NCI-H187 treated with DMSO at 0.1 percent for 48 hours (cell line): ENCODE measurements at regions not wholly inside any gene's neighbourhood (a gene's known extent, or its start where the extent isn't known, plus 50 kb on each side); places are given as distances from the start of the nearest gene placed in this dataset.
"Not testable (repeated sequence)": the region's sequence is repeated elsewhere in the genome, so short reads cannot be mapped to it uniquely, and the experiment has no call there.

Source experiments
- DNase-seq: peaks from one replicate; lab custom pipeline; 2025; lab: John Stamatoyannopoulos, UW

GRCh38 chr13:22897571-22898314 lies 283.0 kb upstream of the SGCG start:
- DNase-seq = no peak

DNA sequence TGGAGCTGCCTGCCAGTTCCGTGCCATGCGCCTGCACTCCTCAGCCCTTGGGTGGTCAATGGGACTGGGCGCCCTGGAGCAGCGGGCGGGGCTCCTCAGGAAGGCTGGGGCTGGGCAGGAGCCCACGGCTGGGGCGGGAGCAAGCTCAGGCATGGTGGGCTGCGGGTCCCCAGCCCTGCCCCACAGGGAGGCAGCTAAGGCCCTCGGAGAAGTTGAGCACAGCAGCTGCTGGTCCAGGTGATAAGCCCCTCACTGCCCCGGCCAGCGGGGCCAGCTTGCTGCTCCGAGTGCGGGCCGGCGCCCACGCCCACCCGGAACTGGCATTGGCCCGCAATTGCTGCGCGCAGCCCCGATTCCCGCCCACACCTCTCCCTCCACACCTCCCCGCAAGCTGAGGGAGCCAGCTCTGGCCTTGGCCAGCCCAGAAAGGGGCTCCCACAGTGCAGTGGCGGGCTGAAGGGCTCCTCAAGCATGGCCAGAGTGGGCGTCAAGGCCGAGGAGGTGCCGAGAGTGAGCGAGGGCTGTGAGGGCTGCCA lies 280.3 kb upstream of the SGCG start:
- not testable (repeated sequence) for DNase-seq

DNA sequence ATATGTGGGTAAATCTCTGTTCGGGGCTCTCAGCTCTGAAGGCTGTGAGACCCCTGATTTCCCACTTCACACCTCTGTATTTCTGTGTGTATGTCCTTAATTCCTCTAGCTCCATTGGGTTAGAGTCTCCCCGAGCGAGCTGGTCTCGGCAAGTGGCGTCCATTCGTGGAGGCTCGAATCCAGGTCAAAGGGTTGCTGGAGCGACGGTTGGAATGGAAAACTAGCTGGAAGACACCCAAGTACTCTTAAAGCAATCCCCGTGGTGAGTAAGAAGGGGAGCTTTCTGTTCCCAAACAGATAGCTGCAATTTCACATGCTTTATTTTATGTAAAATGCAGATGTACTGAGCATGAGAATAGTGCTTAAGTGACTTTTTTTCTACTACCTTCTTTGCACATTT lies 277.5 kb upstream of the SGCG start:
- no peak for DNase-seq

- no peak for DNase-seq
Measured at GRCh38 chr13:22903925-22904324, 276.9 kb upstream of the SGCG start.

- DNase-seq = no peak
Measured at GRCh38 chr13:22915442-22916082, 265.2 kb upstream of the SGCG start.

DNA sequence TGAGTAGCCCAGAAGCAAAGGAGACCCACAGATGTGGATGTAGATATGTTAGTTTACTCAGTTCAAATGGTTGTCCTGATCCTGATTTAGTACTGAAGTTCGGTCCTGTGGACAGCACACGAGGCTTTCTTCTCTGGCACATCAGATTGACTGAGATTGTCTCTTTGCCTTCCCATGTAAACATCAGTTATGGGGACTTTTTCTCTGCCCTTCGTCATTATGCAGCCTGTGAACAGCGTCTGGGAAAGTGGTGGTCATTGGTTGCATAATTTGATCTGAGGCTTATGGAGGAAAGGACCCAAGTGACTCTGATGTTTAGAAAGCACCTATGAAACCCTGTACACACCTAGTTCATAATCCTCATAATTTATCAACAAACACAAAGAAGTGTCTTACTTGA lies 264.5 kb upstream of the SGCG start:
- not testable (repeated sequence) for DNase-seq

GRCh38 chr13:22925881-22926747 lies 254.7 kb upstream of the SGCG start:
- DNase-seq = no peak

DNA sequence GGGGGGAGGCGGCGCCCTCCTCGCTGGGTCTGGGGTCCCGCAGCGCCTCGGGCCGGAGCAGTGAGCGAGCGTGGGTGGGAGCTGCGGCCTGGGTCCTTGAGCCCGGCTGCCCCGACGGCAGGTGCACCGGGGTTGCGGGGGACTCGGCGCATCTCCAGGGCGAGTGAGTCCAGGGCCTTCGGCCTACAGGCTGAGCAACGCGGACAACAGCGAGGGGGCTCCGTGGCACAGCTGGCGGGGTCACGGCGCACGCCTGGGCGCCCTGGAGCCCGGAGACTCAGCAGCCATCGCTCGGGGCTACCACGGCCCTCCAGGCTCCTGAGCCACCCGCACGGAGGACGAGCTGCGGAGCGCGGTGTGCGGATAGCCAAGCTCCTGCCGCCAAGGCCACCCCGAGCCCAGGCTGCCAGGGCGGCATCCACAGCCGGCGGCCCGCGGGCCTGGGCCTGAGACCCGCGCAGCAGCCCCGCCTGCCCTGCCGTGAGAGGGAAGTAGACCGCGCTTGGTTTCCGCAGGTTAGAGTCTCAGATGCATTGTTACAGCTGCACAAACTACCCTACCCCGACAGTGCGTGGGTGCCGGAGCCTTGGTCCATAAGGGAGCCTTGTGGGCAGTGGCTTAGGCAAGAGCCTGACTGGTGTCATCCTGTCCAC lies 253.9 kb upstream of the SGCG start:
- DNase-seq = no peak

GRCh38 chr13:22927845-22928244 lies 252.9 kb upstream of the SGCG start:
- DNase-seq = not testable (repeated sequence)

DNA sequence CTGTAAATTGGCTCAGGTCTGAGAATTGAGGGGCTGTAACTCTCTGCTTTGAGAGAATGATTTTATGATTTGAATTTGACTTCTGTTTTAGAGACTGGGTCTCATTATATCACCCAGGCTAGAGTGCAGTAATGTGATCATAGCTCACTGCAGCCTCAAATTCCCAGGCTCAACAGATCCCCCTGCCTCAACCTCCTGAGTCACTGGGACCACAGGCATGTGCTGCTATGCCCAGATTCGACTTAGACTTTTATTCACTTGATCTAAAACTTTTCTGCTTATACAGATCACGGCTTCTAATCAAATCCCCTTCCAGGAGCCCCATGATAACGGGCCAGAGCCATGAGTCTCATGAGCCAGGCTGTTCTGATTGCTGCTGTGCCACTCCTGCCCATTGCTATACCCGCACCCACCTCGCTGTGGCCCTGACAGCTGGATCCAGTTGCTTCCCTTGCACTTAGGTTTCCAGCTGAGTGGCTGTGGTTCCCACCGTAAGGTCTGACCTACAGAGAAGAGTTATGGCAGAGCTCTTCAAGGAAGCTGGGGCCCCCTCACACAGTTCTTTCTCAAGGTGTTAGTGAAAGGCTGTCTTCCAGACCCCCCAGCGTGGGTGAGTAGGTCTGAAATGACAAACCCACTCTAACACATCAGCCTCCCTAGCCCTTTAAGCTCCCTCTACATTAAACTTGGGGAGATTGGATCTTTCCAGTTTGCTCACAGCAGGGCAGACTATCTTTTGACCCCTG lies 251.2 kb upstream of the SGCG start:
- DNase-seq = no peak

GRCh38 chr13:22931576-22931975 lies 249.2 kb upstream of the SGCG start:
- no peak for DNase-seq

DNA sequence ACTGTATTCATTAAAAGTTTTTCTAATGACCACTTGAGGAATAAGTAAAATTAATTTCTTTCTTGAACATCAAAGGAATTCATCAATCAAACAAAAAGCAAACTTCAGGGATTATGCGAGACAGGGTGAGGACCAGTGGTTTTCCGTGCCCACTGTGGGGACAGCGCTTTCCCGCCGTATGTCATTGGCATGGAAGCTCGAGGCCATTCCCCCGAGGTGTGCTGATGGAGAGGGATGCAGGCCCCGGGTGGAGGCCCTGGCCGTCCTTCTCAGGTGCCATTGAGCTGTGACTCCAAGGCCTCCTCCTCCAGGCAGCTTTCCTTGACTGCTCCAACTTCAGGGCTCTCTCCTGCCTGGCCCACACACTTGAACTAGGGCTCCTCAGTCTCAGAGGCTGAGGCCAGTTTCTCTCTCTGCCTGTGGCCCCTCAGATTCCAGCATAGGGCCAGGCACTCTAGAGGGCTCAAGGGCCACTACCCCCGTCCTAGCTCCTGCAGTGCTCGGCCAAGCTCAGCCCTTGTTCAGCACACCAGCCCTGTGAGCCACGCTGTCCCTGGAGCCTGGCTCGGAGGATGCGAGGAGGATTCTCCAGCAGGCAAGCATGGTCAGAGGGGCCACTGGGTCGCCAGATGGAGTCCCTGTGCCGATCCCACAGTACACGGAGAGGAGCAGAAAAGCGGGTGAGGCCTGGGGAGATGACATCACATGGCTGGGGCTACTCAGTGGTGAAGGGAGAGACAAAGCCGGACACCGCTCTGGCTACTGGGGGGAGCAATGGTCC lies 248.0 kb upstream of the SGCG start:
- not testable (repeated sequence) for DNase-seq

- no peak for DNase-seq
Measured at GRCh38 chr13:22933571-22934181, 247.1 kb upstream of the SGCG start.

GRCh38 chr13:22934744-22935523 lies 245.8 kb upstream of the SGCG start:
- DNase-seq = no peak

DNA sequence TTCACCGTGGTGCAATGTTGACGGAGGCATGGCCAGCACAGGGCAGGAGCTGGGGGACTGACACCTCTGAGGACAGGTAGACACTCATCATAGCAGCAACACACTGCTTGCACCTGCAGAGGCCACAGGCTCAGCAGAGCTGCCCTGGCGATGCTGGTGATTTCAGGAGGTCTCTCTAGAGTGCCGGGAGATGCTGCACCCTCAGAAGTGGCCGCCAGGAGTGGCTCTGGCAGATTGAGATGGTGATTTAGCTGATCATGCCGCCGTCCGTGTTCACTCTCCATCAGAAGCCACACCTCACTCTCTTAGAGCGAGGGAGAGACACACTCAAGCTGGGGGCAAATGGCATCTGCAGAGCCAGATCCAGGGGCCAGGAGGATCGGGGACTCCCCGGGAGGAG lies 244.6 kb upstream of the SGCG start:
- DNase-seq = no peak

GRCh38 chr13:22937241-22937640 lies 243.5 kb upstream of the SGCG start:
- no peak for DNase-seq

DNA sequence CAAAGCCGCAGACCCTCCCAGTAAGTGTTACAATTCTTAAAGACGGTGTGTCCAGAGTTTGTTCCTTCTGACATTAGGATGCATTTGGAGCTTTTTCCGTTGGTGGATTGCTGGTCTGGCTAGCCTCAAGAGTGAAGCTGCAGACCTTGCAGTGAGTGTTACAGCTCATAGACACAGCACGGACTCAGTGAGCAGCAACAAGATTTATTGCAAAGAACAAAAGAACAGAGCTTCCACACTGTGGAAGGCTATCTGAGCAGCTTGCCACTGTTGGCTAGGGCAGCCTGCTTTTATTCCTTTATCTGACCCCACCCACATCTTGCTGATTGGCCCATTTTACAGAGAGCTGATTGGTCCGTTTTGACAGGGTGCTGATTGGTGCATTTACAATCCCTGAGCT lies 242.8 kb upstream of the SGCG start:
- DNase-seq = no peak

DNA sequence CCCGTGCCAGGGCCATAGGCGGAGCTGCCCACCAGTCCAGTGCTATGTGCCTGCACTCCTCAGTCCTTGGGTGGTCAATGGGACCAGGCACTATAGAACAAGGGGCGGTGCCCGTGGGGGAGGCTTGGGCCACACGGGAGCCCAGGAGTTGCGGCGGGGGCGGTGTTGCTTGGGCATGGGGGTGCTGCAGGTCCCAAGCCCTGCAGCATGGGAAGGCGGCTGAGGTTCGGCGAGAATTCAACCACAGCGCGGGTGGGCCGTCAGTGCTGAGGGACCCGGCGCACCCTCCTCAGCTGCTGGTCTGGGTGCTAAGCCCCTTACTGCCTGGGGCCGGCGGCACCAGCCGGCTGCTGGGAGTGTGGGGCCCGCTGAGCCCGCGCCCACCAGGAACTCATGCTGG lies 242.2 kb upstream of the SGCG start:
- DNase-seq = no peak

GRCh38 chr13:22939157-22939556 lies 241.6 kb upstream of the SGCG start:
- no peak for DNase-seq
